NCI-H1694 treated with DMSO at 0.1 percent for 48 hours (cell line): ENCODE measurements at regions not wholly inside any gene's neighbourhood (a gene's known extent, or its start where the extent isn't known, plus 50 kb on each side); places are given as distances from the start of the nearest gene placed in this dataset.

Source experiments
- DNase-seq: peaks from one replicate; lab custom pipeline; 2025; lab: John Stamatoyannopoulos, UW

DNA sequence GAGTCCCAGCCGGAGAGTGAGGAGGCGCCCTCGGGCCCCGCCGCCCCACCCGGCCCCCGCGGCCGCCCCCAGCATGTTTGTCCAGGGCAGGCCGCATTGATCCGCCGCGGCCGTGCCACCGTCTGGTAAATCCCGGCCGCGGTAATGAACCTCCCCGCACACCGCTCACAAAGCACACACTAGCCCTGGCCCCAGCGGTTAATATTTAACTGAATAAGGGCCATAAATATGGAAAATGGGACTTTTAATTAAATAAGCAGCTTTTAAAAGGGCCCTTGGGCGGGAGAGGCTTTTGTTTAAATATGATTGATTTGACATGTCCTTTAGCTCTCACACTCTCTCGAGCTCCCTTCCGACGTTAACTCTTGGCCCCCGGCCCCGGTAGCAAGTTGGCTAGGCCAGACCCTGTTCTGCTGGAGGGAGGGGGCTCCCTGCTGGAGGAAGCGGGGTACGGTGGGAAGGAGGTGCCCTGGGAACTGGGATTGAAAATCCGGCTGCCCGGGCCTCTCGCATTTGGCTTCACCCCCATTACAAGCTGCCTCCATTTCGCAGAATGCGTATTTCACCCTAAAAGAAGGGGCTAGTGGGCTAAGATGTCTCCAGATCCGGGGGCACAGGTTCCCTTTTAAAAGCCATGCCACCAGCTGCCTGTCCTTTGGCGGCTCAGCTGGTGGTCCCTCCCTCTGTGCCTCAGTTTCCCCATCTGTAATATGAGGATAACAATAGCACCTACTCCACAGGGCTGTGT is 199.8 kb downstream of the RBM19 start:
- no peak for DNase-seq

DNA sequence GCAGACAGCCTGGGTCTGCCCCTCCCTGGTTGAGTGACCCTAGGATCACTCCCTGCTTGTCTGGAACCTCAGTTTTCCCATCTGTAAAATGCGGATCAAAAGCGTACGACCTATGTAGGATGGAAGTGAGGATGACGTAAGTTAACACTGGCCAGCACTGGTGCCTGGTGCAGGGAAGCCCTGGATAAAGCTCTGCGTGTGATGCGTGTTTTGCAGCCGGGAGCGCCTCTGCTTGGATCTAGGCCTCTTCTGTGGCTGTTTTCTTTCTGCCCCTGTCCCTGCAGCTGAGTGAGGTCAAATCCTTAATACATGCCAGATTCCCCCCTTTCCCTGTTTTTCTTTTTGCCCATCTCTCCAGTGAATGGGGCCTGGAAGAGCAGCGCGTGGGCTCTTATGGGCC is 201.5 kb downstream of the RBM19 start:
- DNase-seq = no peak

- DNase-seq = no peak
These were observed 203.0 kb downstream of the RBM19 start for GRCh38 chr12:113762882-113763816.

- no peak for DNase-seq
These were observed 203.8 kb downstream of the RBM19 start for GRCh38 chr12:113762155-113762881.

- DNase-seq = no peak
These were observed 207.0 kb downstream of the RBM19 start for GRCh38 chr12:113759135-113759534.

- no peak for DNase-seq
These were observed 207.8 kb downstream of the RBM19 start for GRCh38 chr12:113758165-113758924.

DNA sequence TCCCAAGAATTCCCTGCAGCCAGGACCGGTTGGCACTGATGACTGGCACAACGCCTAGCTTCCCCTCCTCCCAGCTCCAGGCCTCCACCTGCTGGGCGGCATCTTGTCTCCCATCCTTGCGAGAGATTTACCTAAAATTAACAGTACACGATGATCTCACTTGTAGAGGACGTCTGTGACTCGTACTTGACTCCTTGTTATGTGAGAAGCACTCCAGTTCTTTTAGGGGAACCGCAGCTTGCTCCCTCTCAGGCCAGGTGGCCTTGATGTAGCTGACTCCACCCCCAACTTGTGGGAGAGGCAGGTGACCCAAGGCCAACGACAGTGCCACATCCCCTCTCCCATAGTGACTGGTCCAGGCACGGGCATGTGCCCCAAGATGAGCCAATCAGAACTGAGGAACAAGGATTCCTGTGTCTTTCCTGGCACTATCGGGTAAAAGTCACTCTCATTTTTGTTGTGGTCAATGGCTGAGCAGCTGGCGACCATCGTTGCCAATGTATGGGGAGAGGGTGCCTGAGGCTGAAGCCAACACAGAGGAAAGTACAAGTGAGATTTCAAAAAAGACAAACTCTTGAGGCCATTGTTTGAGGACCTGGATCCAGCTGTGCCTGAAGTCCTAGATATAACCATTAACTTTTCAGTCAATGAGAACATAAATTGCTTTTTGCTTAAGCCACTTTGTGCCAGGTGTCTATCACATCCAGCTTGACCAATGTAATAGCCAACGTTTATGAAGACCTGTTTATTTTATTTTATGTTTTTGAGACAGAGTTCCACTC is 208.7 kb downstream of the RBM19 start:
- DNase-seq = peak; percentile 55

DNA sequence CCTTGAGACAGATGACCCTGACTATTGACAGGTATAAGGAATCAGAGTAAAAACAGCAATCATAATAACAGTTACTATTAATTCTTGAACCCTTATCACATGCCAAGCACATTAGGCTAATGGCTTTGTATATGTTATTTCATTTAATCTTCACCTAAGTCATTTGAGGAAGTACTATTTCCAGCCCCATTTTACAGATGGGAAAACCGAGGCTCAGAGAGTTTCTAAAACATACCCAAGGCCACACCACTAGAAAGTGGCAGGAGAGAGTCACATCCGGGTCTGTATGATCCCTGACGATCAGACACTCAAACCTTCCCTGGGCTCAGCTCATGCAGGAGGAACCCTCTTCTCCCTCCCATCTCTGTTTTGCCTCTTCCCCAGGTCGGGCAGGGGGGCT is 209.5 kb downstream of the RBM19 start:
- no peak for DNase-seq

- no peak for DNase-seq
These were observed 211.0 kb downstream of the RBM19 start for GRCh38 chr12:113755098-113755497.

GRCh38 chr12:113751513-113751912 is 214.6 kb downstream of the RBM19 start:
- DNase-seq = no peak

GRCh38 chr12:113749433-113749815 is 216.7 kb downstream of the RBM19 start:
- peak; percentile 11 for DNase-seq

DNA sequence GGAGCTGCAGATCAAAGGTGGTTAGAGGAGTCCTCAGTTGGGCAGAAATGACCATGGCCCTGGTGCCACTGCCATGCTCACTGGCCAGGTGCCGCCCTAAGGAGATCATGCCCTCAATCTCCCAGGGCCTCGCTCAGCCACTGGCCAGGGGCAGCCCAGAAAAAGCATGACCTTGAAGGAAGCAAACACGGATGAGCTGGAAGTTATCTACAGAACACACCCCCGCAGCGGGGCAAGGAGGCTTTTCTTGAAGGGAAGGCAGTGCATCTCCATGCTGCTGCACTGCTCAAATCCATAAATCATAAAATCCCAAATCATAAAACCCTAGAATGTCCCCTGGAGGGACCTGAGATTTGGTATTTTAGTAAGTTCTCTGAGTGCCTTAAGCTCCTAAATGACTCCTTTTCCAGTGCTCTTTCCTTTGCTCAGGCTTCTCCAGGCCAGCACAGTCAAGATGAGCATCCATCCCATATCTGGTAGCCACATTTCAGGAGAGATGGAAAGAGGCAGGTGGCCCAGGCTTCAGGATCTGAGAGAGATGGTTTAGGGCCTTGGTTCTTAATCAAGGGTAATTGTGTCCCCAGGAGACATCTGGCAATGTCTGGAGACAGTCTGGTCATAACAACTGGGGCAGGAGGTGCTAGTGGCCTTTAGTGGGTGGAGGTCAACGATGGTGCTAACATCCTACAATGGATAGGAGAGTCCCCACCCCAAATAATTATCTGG is 217.3 kb downstream of the RBM19 start:
- DNase-seq = no peak

- no peak for DNase-seq
These were observed 219.1 kb downstream of the RBM19 start for GRCh38 chr12:113747017-113747416.

DNA sequence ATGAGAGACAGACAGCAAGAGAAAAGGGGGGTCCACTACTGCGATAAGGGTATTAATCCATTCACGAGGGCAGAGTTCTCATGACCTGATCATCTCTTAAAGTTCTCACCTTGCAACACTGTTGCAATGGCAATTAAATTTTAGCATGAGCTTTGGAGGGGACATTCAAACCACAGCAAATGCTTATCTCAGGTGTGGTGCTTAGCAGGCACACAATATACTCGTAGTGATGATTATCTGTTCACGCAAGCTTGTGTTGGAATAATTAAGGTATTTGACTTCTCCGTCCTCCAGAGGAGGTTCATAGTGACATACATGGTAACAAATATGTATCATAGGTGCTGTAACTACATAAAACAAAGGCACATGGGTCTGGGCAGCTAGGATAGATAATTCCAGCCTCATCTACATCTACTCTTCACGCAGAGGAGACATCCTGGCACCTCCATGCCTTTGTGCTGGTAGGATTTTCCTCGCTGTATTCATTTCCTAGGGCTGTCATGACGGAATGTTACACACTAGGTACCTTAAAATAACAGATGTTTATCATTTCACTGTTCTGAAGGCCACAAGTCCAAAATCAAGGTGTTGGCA is 221.2 kb downstream of the RBM19 start:
- no peak for DNase-seq

DNA sequence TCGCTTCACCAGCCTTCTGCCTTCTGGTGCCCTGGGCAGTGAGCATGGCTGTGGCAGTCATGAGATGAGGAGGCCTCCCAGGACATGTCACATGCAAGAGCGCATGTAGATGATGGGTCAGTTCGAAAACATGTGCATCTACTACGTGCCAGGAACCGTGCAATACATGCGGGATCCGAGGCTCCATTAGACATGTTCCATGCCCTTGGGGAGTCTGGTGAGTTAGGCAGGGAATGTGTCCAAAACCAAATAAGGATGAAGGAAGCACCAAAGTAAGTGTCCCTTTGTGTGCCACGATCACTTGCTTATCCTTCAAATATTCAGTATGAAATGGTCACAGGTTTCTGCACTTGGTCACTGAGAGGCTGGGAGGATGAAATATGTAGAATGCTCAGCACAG is 223.3 kb downstream of the RBM19 start:
- DNase-seq = no peak

- no peak for DNase-seq
These were observed 225.4 kb downstream of the RBM19 start for GRCh38 chr12:113740699-113741098.

GRCh38 chr12:113735131-113735530 is 231.0 kb downstream of the RBM19 start:
- no peak for DNase-seq

GRCh38 chr12:113734503-113734902 is 231.6 kb downstream of the RBM19 start:
- no peak for DNase-seq

- DNase-seq = no peak
These were observed 233.2 kb downstream of the RBM19 start for GRCh38 chr12:113732916-113733315.

DNA sequence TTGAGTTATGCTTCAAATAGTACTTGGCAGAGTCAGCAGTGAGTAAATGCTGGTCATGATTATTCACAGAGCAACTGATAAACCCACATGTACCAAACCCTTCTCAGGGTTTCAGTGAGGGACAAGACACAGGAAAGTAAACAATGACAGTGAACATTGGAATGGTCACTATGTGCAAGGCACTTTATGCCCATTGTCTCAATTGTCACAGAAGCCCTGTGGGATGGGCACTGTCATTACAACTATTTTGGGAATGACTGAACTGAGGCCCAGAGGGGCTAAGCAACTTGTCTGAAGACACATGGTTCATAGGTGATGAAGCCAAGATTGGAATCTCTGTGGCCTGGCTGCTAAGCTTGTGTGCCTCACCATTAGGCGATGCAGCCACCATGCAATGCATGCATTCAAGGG is 238.5 kb downstream of the RBM19 start:
- no peak for DNase-seq
